D721Med (cell line): ENCODE measurements at regions not wholly inside any gene's neighbourhood (a gene's known extent, or its start where the extent isn't known, plus 50 kb on each side); places are given as distances from the start of the nearest gene placed in this dataset.

ENCODE experiments used
- DNase-seq: peaks from one replicate; pipeline ENCODE4 v3.0.0; 2011; ENCODE audit warnings: low spot score; ENCODE audit not compliant: insufficient read length
- FAIRE-seq: peaks from 2 replicates; lab custom pipeline; 2011; peaks lifted over from hg19 to GRCh38; lab: Jason Lieb, UNC
- CTCF ChIP-seq: IDR thresholded peaks from 2 replicates; pipeline ENCODE4 v1.5.1; 2012; ENCODE audit warnings: mild to moderate bottlenecking, control low read depth; ENCODE audit not compliant: insufficient read depth; ENCODE audit errors: missing control alignments

- FAIRE-seq (no peak), DNase-seq (no peak)
- TF ChIP-seq CTCF, result no peak
Measured at GRCh38 chr6:153898360-153899059, 140.5 kb upstream of the OPRM1 start.

DNA sequence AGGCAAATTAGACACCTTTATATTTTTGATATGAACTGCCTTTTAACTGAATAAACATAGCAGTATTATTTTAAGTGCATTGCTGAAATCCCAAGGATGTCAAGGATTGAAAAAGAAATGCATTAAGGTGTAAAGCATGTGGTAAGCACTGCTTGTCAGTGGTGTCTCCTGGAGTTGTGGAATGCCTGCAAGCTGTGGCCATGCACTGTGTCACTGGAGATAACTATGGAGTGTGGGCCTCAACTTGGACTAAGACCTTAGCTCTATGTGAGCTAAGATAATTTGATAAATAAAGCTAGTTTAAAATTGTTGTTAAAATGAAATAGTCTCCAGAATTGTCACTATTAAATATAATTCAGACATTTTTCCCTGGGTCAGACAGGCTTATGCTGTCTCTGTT is 156.6 kb upstream of the OPRM1 start:
- TF ChIP-seq CTCF, result no peak
- FAIRE-seq, result no peak
- no peak for DNase-seq

DNA sequence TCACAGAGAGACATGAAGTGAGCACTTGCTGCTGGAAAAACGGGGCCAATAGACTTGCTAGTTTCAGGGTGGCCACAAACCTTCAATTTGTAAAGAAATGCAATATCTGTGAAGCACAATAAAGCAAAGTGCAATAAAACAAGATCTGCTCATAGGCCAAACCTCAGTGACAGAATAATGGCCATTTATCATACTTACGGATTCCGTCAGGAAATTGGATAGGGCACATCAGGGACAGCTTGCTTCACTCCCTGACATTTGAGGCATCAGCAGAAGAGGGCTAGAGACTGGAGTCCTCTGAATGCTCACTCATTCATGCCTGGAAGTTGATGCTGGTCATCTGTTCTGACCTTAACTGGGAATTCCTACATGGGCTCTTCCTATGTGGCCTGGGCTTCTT is 165.5 kb upstream of the OPRM1 start:
- DNase-seq, result no peak
- no peak for TF ChIP-seq CTCF
- FAIRE-seq, result no peak

DNA sequence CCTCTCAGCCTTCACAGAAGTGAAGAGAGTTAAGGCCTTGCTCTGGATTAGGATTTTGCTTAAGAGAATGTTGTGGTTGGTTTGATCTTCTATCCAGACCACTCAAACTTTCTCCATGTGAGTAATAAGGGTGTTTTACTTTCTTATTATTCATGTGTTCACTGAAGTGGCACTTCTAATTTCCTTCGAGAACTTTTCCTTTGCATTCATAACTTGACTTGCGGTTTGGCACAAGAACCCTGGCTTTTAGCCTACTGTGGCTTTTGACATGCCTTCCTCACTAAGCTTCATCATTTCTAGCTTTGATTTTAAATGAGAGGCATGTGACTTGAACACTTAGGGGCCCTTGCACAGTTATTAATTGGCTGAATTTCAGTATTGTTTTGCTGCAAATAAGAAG is 166.1 kb upstream of the OPRM1 start:
- TF ChIP-seq CTCF, result no peak
- FAIRE-seq (no peak), DNase-seq (no peak)

- TF ChIP-seq CTCF, result no peak
- no peak for FAIRE-seq
- no peak for DNase-seq
Measured at GRCh38 chr6:153862927-153863326, 176.1 kb upstream of the OPRM1 start.

DNA sequence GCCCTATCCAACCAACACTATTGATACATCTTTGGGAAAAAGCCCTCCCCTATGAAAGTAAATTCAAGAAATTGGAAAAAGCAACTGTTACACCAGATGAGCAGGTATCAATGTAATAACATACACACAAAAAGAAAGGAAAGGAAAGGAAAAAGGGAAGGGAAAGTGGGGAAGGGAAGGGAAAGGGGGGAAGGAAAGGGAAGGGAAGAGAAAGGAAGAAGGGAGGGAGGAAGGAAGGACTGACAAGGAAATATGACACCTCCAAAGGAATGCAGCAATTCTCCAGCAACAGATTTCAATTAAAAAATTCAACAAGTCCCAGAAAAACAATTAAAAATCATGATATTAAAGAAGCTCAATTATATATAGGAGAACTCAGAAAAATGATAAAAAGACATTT is 176.9 kb upstream of the OPRM1 start:
- FAIRE-seq (no peak), DNase-seq (no peak)
- no peak for TF ChIP-seq CTCF

GRCh38 chr6:153858529-153858928 is 180.5 kb upstream of the OPRM1 start:
- no peak for TF ChIP-seq CTCF
- FAIRE-seq (no peak), DNase-seq (no peak)
